ENCODE measurements at regions not wholly inside any gene's neighbourhood (a gene's known extent, or its start where the extent isn't known, plus 50 kb on each side); places are given as distances from the start of the nearest gene placed in this dataset.

DNA sequence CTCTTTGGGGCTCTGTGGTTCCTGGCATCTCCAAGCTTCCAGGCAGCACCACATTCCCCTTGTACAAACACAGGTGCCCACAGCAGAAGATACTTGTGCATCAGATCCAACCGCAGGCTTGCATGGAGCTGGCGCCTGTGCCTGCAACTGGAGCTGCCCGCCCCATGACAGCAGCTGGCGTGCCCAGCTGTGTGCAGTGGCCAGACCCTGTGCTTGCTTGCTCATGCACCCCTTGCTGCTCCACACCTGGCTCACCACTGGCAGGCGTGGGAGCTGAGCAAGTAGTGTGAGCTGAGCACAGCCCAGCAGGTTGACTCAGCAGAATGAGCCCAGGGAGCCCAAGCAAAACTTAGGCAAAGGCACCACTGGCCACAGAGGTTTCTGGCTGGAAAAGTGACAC lies 84.4 kb upstream of the STARD4 start:
- no peak for TF ChIP-seq POLR2A (IDR thresholded peaks at IDR 0.05)
- no peak for TF ChIP-seq EP300 (IDR thresholded peaks at IDR 0.05)
- TF ChIP-seq, protein P1, sequence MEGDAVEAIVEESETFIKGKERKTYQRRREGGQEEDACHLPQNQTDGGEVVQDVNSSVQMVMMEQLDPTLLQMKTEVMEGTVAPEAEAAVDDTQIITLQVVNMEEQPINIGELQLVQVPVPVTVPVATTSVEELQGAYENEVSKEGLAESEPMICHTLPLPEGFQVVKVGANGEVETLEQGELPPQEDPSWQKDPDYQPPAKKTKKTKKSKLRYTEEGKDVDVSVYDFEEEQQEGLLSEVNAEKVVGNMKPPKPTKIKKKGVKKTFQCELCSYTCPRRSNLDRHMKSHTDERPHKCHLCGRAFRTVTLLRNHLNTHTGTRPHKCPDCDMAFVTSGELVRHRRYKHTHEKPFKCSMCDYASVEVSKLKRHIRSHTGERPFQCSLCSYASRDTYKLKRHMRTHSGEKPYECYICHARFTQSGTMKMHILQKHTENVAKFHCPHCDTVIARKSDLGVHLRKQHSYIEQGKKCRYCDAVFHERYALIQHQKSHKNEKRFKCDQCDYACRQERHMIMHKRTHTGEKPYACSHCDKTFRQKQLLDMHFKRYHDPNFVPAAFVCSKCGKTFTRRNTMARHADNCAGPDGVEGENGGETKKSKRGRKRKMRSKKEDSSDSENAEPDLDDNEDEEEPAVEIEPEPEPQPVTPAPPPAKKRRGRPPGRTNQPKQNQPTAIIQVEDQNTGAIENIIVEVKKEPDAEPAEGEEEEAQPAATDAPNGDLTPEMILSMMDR (IDR thresholded peaks at IDR 0.05): no peak
